ENCODE measurements at regions not wholly inside any gene's neighbourhood (a gene's known extent, or its start where the extent isn't known, plus 50 kb on each side); places are given as distances from the start of the nearest gene placed in this dataset.

DNA sequence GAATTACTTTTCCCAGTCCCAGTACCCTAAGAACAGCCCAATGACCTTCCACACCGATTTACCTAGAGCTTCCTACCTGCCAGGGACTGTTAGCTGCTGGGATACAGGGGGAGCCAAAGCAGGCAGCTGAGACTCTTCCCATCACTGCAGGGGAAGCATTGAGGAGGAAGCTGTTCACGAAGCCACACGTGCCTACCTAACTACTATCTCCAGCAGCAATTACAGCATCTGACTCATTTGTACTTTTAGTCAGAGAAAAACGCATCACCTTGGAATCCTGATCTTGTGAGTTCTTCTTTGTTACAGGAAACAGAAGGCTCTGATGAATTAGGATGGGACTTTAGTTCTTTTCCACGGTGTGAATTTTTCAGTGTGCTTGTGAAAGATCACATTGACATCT lies 113.7 kb upstream of the DHX40 start:
- H3K27ac ChIP-seq (ENCODE audit: insufficient read depth in 1 of 2, low read depth in 1 of 2, low read length in 2 of 2, poor library complexity in 1 of 2, severe bottlenecking in 2 of 2), result no peak overlapping the region
- no peaks in the 10 kb centered on the region for H3K27me3 ChIP-seq (replicated peaks in 2 of 5; ENCODE audit: control insufficient read depth in 4 of 5, insufficient read depth in 5 of 5, low read length in 4 of 5)
- DNase-seq, result no peak
- no peaks in the 10 kb centered on the region for H3K4me1 ChIP-seq (ENCODE audit: control extremely low read depth in 1 of 4, control insufficient read depth in 4 of 4, insufficient read depth in 4 of 4, low read length in 3 of 4)
- WGBS (ENCODE audit: insufficient coverage), result 38% methylated on average over 4 of the region's 5 CpGs
- H3K36me3 ChIP-seq (ENCODE audit: control insufficient read depth in 4 of 4, insufficient read depth in 4 of 4, low read length in 3 of 4), result no peaks in the 10 kb centered on the region
- POLR2A ChIA-PET, result no interaction called here
- no peaks in the 10 kb centered on the region for H3K9me3 ChIP-seq (ENCODE audit: control extremely low read depth in 1 of 5, control insufficient read depth in 4 of 5, insufficient read depth in 2 of 5, low read depth in 1 of 5, low read length in 4 of 5)
- CTCF ChIA-PET, result interaction anchor here (3.2 kb wide), 1 partner anchor 10 kb away, joined by 20 read pairs; no protein-coding TSS in a partner anchor
- H3K4me3 ChIP-seq (ENCODE audit: control insufficient read depth in 1 of 7, extremely low read depth in 1 of 7, insufficient read depth in 4 of 7, low read depth in 2 of 7, low read length in 6 of 7), result no peak overlapping the region

DNA sequence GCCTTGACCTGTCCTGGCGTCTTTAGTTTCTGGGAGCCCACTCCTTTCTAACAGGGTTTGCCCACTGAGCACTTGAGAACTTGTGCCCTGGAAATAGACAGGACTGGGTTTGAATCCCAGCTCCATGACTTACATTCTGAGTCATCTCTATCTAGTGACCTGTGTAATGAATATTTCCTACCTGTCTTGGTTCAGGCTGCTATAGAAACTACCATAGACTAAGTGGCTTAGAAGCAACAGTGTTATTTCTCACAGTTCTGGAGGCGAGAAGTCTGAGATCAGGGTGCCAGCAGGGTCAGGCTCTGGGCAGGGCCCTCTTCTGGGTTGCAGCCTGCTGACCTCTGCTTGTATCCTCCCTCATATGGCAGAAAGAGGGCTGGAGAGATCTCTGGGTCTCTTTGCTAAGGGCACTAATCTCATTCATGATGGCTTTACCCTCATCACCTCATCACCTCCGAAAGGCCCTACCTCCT lies 110.7 kb upstream of the DHX40 start:
- Histone ChIP-seq H3K4me3 (ENCODE audit: control insufficient read depth in 1 of 7, extremely low read depth in 1 of 7, insufficient read depth in 4 of 7, low read depth in 2 of 7, low read length in 6 of 7) (no peak overlapping the region), H3K36me3 (ENCODE audit: control insufficient read depth in 4 of 4, insufficient read depth in 4 of 4, low read length in 3 of 4) (no peaks in the 10 kb centered on the region), H3K4me1 (ENCODE audit: control extremely low read depth in 1 of 4, control insufficient read depth in 4 of 4, insufficient read depth in 4 of 4, low read length in 3 of 4) (no peaks in the 10 kb centered on the region), H3K27ac (ENCODE audit: insufficient read depth in 1 of 2, low read depth in 1 of 2, low read length in 2 of 2, poor library complexity in 1 of 2, severe bottlenecking in 2 of 2) (no peak overlapping the region), H3K9me3 (ENCODE audit: control extremely low read depth in 1 of 5, control insufficient read depth in 4 of 5, insufficient read depth in 2 of 5, low read depth in 1 of 5, low read length in 4 of 5) (no peaks in the 10 kb centered on the region), H3K27me3 (replicated peaks in 2 of 5; ENCODE audit: control insufficient read depth in 4 of 5, insufficient read depth in 5 of 5, low read length in 4 of 5) (no peaks in the 10 kb centered on the region)
- POLR2A ChIA-PET, result no interaction called here
- no peak for DNase-seq
- 100% methylated on average over 1 of the region's 3 CpGs for WGBS (ENCODE audit: insufficient coverage)
- CTCF ChIA-PET, result interaction anchor here (1.5 kb wide), 1 partner anchor 12 kb away, joined by 5 read pairs; no protein-coding TSS in a partner anchor

DNA sequence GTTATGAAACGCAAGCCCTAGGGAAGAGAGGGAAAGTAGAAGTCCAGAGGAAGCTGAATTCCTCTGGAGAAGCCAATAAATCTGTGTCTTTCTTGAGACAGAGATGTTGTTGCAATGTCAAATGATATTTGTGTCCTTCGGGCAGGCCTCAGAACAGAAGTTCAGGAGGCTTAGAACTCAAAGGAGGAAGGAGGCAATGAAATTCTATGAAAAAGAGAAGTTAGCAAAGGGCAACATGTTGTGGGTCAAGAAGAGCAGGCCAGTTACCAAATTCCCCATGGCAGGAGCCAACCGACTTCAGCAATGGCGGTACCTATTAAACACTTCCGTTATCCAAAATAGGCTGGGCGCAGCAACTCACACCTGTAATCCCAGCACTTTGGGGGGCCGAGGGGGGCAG lies 109.0 kb upstream of the DHX40 start:
- Histone ChIP-seq H3K4me1 (ENCODE audit: control extremely low read depth in 1 of 4, control insufficient read depth in 4 of 4, insufficient read depth in 4 of 4, low read length in 3 of 4) (no peaks in the 10 kb centered on the region), H3K9me3 (ENCODE audit: control extremely low read depth in 1 of 5, control insufficient read depth in 4 of 5, insufficient read depth in 2 of 5, low read depth in 1 of 5, low read length in 4 of 5) (no peaks in the 10 kb centered on the region), H3K4me3 (ENCODE audit: control insufficient read depth in 1 of 7, extremely low read depth in 1 of 7, insufficient read depth in 4 of 7, low read depth in 2 of 7, low read length in 6 of 7) (no peak overlapping the region), H3K27me3 (replicated peaks in 2 of 5; ENCODE audit: control insufficient read depth in 4 of 5, insufficient read depth in 5 of 5, low read length in 4 of 5) (no peaks in the 10 kb centered on the region), H3K36me3 (ENCODE audit: control insufficient read depth in 4 of 4, insufficient read depth in 4 of 4, low read length in 3 of 4) (no peaks in the 10 kb centered on the region), H3K27ac (ENCODE audit: insufficient read depth in 1 of 2, low read depth in 1 of 2, low read length in 2 of 2, poor library complexity in 1 of 2, severe bottlenecking in 2 of 2) (no peak overlapping the region)
- CTCF ChIA-PET, result no interaction called here
- DNase-seq, result no peak
- 95% methylated on average over 7 of the region's 7 CpGs for WGBS (ENCODE audit: insufficient coverage)
- POLR2A ChIA-PET, result no interaction called here

DNA sequence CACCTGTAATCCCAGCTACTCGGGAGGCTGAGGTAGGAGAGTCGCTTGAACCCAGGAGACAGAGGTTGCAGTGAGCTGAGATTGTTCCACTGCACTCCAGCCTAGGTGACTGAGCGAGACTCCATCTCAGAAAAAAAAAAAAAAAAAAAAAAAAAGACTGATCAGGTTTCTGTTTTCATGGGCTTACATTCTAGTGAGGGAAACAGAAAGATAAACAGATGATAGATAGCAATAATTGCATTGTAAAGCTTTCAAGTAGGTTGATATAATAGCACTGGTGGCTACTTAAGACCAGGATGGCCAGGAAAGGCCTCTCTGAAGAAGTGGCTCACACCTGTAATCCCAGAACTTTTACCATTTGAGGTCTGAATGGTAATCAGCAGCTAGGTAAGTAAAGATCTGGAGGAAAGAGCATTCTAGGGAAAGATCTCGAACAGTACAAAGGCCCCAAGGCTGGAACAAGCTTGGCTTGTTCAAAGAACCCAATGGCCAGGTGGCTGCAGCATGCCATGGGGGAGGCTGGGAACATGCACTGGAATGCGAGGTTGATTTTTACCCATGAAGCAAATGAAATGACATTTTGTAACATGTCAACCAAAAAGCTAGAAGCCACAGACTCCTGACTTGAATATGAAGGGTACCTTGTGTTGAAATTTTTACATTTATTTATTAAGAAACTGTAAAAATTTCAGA lies 108.3 kb upstream of the DHX40 start:
- H3K4me3 ChIP-seq (ENCODE audit: control insufficient read depth in 1 of 7, extremely low read depth in 1 of 7, insufficient read depth in 4 of 7, low read depth in 2 of 7, low read length in 6 of 7), result no peak overlapping the region
- no peak overlapping the region for H3K27ac ChIP-seq (ENCODE audit: insufficient read depth in 1 of 2, low read depth in 1 of 2, low read length in 2 of 2, poor library complexity in 1 of 2, severe bottlenecking in 2 of 2)
- WGBS (ENCODE audit: insufficient coverage), result 98% methylated on average over 4 of the region's 5 CpGs
- no peaks in the 10 kb centered on the region for H3K4me1 ChIP-seq (ENCODE audit: control extremely low read depth in 1 of 4, control insufficient read depth in 4 of 4, insufficient read depth in 4 of 4, low read length in 3 of 4)
- H3K27me3 ChIP-seq (replicated peaks in 2 of 5; ENCODE audit: control insufficient read depth in 4 of 5, insufficient read depth in 5 of 5, low read length in 4 of 5), result no peaks in the 10 kb centered on the region
- DNase-seq, result no peak
- no peaks in the 10 kb centered on the region for H3K36me3 ChIP-seq (ENCODE audit: control insufficient read depth in 4 of 4, insufficient read depth in 4 of 4, low read length in 3 of 4)
- ChIA-PET CTCF (no interaction called here), POLR2A (no interaction called here)
- no peaks in the 10 kb centered on the region for H3K9me3 ChIP-seq (ENCODE audit: control extremely low read depth in 1 of 5, control insufficient read depth in 4 of 5, insufficient read depth in 2 of 5, low read depth in 1 of 5, low read length in 4 of 5)

- no peak overlapping the region for H3K4me3 ChIP-seq (ENCODE audit: control insufficient read depth in 1 of 7, extremely low read depth in 1 of 7, insufficient read depth in 4 of 7, low read depth in 2 of 7, low read length in 6 of 7)
- ChIA-PET POLR2A (interaction anchor here (0.7 kb wide), 1 partner anchor 9 kb away, joined by 5 read pairs; no protein-coding TSS in a partner anchor), CTCF (no interaction called here)
- no peaks in the 10 kb centered on the region for H3K9me3 ChIP-seq (ENCODE audit: control extremely low read depth in 1 of 5, control insufficient read depth in 4 of 5, insufficient read depth in 2 of 5, low read depth in 1 of 5, low read length in 4 of 5)
- no peak for DNase-seq
- H3K4me1 ChIP-seq (ENCODE audit: control extremely low read depth in 1 of 4, control insufficient read depth in 4 of 4, insufficient read depth in 4 of 4, low read length in 3 of 4), result no peaks in the 10 kb centered on the region
- no peaks in the 10 kb centered on the region for H3K36me3 ChIP-seq (ENCODE audit: control insufficient read depth in 4 of 4, insufficient read depth in 4 of 4, low read length in 3 of 4)
- H3K27me3 ChIP-seq (replicated peaks in 2 of 5; ENCODE audit: control insufficient read depth in 4 of 5, insufficient read depth in 5 of 5, low read length in 4 of 5), result no peaks in the 10 kb centered on the region
- 100% methylated on average over 4 of the region's 4 CpGs for WGBS (ENCODE audit: insufficient coverage)
- H3K27ac ChIP-seq (ENCODE audit: insufficient read depth in 1 of 2, low read depth in 1 of 2, low read length in 2 of 2, poor library complexity in 1 of 2, severe bottlenecking in 2 of 2), result no peak overlapping the region
Measured at GRCh38 chr17:59462385-59462784, 103.0 kb upstream of the DHX40 start.

- H3K36me3 ChIP-seq (ENCODE audit: control insufficient read depth in 4 of 4, insufficient read depth in 4 of 4, low read length in 3 of 4), result no peaks in the 10 kb centered on the region
- ChIA-PET CTCF (interaction anchor here (1.1 kb wide), 1 partner anchor 19 kb away, joined by 3 read pairs; no protein-coding TSS in a partner anchor), POLR2A (no interaction called here)
- no peak overlapping the region for H3K4me3 ChIP-seq (ENCODE audit: control insufficient read depth in 1 of 7, extremely low read depth in 1 of 7, insufficient read depth in 4 of 7, low read depth in 2 of 7, low read length in 6 of 7)
- 98% methylated on average over 5 of the region's 5 CpGs for WGBS (ENCODE audit: insufficient coverage)
- no peak overlapping the region for H3K27ac ChIP-seq (ENCODE audit: insufficient read depth in 1 of 2, low read depth in 1 of 2, low read length in 2 of 2, poor library complexity in 1 of 2, severe bottlenecking in 2 of 2)
- H3K9me3 ChIP-seq (ENCODE audit: control extremely low read depth in 1 of 5, control insufficient read depth in 4 of 5, insufficient read depth in 2 of 5, low read depth in 1 of 5, low read length in 4 of 5), result no peaks in the 10 kb centered on the region
- H3K4me1 ChIP-seq (ENCODE audit: control extremely low read depth in 1 of 4, control insufficient read depth in 4 of 4, insufficient read depth in 4 of 4, low read length in 3 of 4), result peaks cover 0 to 4% (median 0%) of the 10 kb centered on the region in 4 experiments
- no peaks in the 10 kb centered on the region for H3K27me3 ChIP-seq (replicated peaks in 2 of 5; ENCODE audit: control insufficient read depth in 4 of 5, insufficient read depth in 5 of 5, low read length in 4 of 5)
- DNase-seq, result no peak
Measured at GRCh38 chr17:59464246-59464645, 101.2 kb upstream of the DHX40 start.

DNA sequence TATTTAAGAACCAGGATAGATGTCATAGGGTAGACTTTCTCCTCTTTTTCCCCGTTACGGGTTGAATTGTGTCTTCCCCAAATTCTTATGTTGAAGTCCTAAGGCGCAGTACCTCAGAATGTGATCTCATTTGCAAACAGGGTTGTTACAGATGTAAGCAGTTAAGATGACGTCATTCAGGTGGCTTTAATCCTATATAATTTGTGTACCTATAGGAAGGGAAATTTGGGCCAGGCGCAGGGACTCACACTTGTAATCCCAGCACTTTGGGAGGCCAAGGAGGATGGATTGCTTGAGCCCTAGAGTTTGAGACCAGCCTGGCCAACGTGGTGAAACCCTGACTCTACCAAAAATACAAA lies 99.5 kb upstream of the DHX40 start:
- Histone ChIP-seq H3K4me3 (ENCODE audit: control insufficient read depth in 1 of 7, extremely low read depth in 1 of 7, insufficient read depth in 4 of 7, low read depth in 2 of 7, low read length in 6 of 7) (no peak overlapping the region), H3K27me3 (replicated peaks in 2 of 5; ENCODE audit: control insufficient read depth in 4 of 5, insufficient read depth in 5 of 5, low read length in 4 of 5) (no peaks in the 10 kb centered on the region), H3K9me3 (ENCODE audit: control extremely low read depth in 1 of 5, control insufficient read depth in 4 of 5, insufficient read depth in 2 of 5, low read depth in 1 of 5, low read length in 4 of 5) (no peaks in the 10 kb centered on the region), H3K4me1 (ENCODE audit: control extremely low read depth in 1 of 4, control insufficient read depth in 4 of 4, insufficient read depth in 4 of 4, low read length in 3 of 4) (peaks cover 0 to 4% (median 0%) of the 10 kb centered on the region in 4 experiments), H3K27ac (ENCODE audit: insufficient read depth in 1 of 2, low read depth in 1 of 2, low read length in 2 of 2, poor library complexity in 1 of 2, severe bottlenecking in 2 of 2) (no peak overlapping the region), H3K36me3 (ENCODE audit: control insufficient read depth in 4 of 4, insufficient read depth in 4 of 4, low read length in 3 of 4) (no peaks in the 10 kb centered on the region)
- no peak for DNase-seq
- WGBS (ENCODE audit: insufficient coverage), result 100% methylated on average over 3 of the region's 6 CpGs
- ChIA-PET CTCF (no interaction called here), POLR2A (no interaction called here)

Measured in common myeloid progenitor, CD34-positive (primary cell).